Inflammatory macrophage treated with lipopolysaccharide for 1 hour (primary cell): ENCODE measurements at regions not wholly inside any gene's neighbourhood (a gene's known extent, or its start where the extent isn't known, plus 50 kb on each side); places are given as distances from the start of the nearest gene placed in this dataset.

Experiments used
- DNase-seq, 2 donors: peaks; one replicate each; pipeline ENCODE4 v3.0.0-alpha.2; 2020 to 2022

- DNase-seq = no peak
Observed at GRCh38 chr15:94052711-94053110, 178.7 kb upstream of the MCTP2 start.

GRCh38 chr15:94047566-94047965 is 183.8 kb upstream of the MCTP2 start:
- DNase-seq = no peak

DNA sequence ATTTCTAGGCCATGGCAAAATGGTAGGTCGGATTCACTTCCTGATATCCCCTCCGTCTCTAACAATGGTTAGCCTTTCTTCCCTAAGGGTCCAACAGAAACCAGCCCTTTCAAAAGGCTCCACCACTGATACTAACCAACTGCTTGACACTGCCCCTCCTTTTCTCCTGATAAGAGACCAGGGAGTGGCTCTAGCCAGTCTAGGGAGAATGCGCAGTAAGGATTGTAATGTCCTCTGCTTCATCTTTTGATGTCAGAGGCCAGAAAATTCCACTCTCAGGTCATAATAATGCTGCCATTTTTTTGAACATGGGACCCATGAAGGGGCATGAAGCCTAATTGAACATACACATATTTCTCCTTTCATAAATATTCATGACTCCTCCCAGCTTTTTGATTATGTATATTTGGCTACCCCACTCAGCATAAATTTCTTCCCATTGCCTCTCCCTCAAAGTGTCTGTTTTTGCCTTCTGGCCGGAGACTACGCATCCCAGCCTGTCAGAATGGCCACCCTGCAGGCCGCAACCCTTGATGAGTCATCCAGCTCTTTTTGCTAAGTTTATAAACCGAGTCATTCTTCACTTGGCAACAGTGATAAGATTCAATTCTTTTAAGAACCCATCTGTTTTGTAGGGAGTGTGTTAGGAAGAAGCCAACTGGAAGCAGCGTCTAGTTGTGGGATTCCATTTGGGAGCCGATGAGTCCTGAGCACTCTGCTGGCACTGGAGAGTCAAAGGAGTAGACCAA is 189.0 kb upstream of the MCTP2 start:
- DNase-seq = no peak

GRCh38 chr15:94041746-94042145 is 189.6 kb upstream of the MCTP2 start:
- DNase-seq = no peak

DNA sequence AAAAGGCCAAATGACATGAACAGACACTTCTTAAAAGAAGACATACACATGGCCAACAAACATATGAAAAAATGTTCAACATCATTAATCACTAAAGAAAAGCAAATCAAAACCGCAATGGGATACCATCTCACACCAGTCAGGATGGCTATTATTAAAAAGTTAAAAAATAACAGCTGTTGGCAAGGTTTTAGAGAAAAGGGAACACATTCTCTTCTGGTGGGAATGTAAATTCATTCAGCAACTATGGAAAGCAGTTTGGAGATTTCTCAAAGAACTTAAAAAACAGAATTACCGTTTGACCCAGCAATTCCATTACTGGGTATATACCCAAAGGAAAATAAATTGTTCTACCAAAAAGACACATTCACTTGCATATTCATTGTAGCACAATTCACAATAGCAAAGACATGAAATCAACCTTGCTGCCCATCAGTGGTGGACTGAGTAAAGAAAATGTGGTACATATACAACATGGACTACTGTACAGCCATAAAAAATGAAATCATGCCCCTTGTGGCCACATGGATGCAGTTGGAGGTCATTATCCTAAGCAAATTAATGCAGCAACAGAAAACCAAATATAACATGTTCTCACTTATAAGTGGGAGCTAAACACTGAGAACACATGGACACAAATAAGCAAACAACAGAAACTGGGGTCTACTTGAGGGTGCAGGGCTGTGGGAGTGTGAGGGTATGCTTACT is 190.7 kb upstream of the MCTP2 start:
- no peak for DNase-seq

DNA sequence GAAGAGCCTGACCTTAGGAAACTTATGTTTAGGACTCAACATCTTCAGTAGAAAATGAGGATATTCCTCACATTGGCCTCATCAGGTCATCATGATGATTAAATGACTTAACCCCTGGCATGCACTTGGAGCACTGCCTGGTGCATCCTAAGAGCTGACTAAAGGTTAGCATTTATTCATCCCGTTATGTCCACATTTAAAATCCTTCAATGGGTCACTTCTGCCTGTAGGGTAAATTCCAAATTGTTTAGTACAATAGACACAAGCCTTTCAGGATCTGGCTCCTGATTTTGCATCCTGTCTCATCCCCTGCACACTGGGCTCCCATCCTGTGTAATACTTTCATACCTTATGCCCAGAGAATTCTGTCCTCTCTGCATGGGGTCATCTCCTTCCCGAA is 195.2 kb upstream of the MCTP2 start:
- no peak for DNase-seq

- no peak for DNase-seq
Observed at GRCh38 chr15:94033683-94034020, 197.7 kb upstream of the MCTP2 start.

- DNase-seq = no peak
Observed at GRCh38 chr15:94033014-94033682, 198.2 kb upstream of the MCTP2 start.

DNA sequence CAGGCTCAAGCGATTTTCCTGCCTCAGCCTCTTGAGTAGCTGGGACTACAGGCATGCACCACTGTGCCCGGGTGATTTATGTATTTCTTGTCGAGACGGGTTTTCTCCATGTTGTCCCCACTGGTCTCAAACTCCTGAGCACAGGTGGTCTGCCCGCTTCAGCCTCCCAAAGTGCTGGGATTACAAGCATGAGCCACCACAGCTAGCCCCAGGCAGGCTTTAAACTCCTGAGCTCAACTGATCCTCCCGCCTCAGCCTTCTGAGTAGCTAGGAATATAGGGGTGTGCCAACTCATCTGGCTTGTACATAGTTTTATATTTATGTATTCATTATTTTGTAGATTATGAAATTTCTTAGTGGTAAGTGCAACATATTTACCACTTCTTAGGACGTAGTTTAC is 198.8 kb upstream of the MCTP2 start:
- DNase-seq = no peak

DNA sequence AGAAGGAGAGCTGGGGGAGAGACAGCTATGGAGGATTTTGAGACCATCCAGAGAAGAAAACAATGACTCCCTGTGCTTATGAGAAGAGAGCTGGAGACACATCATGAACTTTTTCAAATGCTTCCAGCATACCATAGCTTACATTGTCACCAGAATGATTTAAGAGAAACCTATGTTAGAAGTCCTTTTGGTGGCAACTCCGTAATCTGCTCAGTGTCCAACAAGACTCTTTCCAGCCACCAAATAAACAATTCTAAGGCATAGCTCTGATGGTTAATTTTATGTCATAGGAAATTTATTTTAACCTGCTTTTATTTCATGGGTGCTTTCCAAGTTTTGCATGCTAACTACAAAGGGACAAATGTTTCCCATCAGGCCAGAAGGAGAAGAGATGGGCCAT is 200.3 kb upstream of the MCTP2 start:
- no peak for DNase-seq

DNA sequence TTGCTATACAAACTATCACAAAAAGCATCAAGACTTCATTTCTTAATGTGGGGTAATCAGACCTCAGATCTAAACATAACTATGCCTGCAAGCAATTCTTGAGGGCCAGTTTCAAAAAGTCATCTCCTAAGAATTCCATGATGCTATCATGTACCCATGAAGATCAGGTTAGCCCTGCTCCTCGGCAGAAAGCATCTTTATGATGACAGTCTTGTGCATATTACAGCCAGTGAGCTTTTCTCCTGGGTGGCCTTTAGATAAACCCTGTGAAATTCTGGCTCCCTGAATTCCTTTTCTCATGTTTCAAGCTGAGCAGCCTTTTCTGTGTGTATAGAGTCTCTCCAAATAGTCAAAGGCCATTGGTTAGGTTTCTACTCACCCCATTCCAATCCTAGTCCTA is 201.9 kb upstream of the MCTP2 start:
- no peak for DNase-seq

GRCh38 chr15:94028809-94029208 is 202.6 kb upstream of the MCTP2 start:
- no peak for DNase-seq

DNA sequence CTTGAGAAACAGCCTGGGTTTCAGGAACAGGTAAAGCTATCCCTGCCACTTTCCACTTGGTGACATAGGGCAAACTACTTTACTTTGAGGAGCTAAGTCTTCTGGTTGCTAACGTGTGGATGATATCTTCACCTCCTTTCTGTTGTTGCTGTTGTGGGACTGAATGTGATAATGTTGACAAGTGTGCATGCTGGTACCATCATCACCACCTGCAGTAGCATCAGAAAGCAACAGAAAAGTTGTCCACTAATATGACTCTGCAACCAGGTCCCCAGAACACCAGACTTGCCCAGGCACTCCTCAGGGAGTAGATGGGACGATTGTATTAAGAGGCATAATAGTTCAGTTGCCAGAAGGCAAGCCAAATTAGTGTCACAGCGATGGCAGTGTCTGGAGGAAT is 203.2 kb upstream of the MCTP2 start:
- DNase-seq = no peak

GRCh38 chr15:94027581-94027980 is 203.8 kb upstream of the MCTP2 start:
- no peak for DNase-seq

GRCh38 chr15:94026458-94027304 is 204.7 kb upstream of the MCTP2 start:
- no peak for DNase-seq

DNA sequence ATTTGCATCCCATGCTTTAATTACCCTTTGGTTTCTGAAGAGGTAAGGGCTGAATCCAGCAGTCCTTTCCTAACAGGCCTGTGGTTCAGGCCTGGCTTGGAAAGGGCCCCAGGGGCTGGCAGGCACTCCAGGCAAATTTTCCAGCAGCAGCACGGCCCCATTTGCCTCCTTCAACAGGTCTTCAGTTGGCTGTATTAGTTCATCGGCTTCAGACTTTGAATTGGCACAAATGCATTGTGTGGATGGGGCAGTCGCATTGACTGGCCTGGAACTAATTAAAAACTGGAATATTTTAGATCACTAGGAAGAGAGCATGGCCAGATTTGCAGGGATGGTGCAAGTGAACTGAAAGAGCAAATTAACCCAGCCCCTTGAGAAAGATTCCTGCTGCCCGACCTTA is 207.8 kb upstream of the MCTP2 start:
- DNase-seq = no peak

DNA sequence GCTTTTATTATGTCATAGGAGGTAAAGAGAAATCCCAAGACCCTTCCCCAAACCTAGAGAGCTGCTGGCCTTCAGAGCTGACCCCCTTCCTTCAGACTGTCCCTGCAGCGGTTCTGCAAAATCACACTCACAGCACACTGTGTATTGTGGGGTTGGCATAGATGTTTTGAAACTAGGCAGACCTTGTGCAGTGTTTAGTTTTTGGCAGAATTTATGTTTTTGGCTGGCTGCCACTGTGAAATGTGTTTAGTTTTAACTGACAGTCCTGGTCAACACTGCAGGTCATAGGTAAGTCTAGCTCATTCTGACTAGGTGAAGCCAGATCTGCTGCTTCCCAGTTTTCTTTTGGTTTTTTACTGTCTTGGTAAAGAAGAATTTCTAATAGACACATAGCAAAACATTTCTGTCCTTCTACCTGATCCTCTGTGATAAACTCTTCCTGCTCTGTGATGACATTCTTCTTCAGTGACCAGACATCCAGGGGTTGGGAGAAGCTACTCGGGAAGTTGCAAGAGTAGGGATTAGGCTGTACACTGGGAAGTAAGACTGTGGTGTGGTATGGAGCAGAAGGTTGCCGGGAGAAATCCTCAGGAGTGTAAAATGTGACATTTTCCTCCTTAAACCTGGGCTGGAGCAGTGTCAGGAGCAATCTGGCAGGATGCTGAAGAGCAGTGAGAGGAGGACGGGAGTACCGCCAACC is 209.6 kb upstream of the MCTP2 start:
- no peak for DNase-seq

- no peak for DNase-seq
Observed at GRCh38 chr15:94019062-94019461, 212.3 kb upstream of the MCTP2 start.

GRCh38 chr15:94015324-94015723 is 216.0 kb upstream of the MCTP2 start:
- no peak for DNase-seq

- no peak for DNase-seq
Observed at GRCh38 chr15:94008104-94009074, 223.0 kb upstream of the MCTP2 start.

DNA sequence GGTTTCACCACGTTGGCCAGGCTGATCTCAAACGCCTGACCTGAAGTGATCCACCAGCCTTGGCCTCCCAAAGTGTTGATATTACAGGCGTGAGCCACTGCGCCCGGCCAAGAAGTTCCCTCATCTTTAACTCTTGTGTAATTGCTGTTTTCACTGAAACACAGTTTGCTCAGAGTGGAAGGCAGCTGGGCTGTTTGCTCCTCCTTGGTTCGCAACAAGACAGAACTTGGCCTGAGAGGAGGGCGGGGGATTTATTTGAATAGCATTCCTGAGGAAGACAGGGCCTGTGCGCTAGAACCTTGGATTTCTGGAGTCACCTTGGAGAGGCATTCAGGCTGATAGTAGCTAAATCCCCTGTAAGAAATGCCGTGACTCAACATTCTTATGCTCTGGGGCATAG is 226.7 kb upstream of the MCTP2 start:
- DNase-seq = no peak
